Spleen (tissue), 7 donors: ENCODE measurements at regions not wholly inside any gene's neighbourhood (a gene's known extent, or its start where the extent isn't known, plus 50 kb on each side); places are given as distances from the start of the nearest gene placed in this dataset.

Experiments
- POLR2A ChIP-seq, 3 donors: fragments of 450-650 bp; IDR thresholded peaks; one replicate each; pipeline ENCODE4 v1.5.1; 2017; ENCODE audit warnings: antibody characterized with exemption in 3 of 3, mild to moderate bottlenecking in 1 of 3
- POLR2AphosphoS5 ChIP-seq, 3 donors: sonication (generic); formaldehyde crosslinking; IDR thresholded peaks; one replicate each; pipeline ENCODE4 v1.5.1; 2017; ENCODE audit warnings: antibody characterized with exemption in 3 of 3
- TF ChIP-seq, protein P1 (sequence below), 11 experiments: fragments of 200-600 bp in 7 of 11; fragments of 450-650 bp in 4 of 11; sonication (generic) in 4 of 11; IDR thresholded peaks in 8 of 11; conservative IDR thresholded peaks in 3 of 11; 1 replicate in 7 of 11; 2 replicates in 4 of 11; pipeline versions ENCODE4 v1.4.0 to v1.8.0; 2016 to 2021; ENCODE audit warnings: antibody characterized with exemption in 11 of 11, inconsistent platforms in 4 of 11, mild to moderate bottlenecking in 1 of 11
- donor health status: DM: no; HTN: no; CAD: no; lungs with moderate emphysema.
- donor health status: DM: no; HTN: no; CAD: no.
- donor health status: DM: no; HTN: no; CAD: no.

- no peak for TF ChIP-seq POLR2A (IDR thresholded peaks at IDR 0.05)
- TF ChIP-seq, protein P1, sequence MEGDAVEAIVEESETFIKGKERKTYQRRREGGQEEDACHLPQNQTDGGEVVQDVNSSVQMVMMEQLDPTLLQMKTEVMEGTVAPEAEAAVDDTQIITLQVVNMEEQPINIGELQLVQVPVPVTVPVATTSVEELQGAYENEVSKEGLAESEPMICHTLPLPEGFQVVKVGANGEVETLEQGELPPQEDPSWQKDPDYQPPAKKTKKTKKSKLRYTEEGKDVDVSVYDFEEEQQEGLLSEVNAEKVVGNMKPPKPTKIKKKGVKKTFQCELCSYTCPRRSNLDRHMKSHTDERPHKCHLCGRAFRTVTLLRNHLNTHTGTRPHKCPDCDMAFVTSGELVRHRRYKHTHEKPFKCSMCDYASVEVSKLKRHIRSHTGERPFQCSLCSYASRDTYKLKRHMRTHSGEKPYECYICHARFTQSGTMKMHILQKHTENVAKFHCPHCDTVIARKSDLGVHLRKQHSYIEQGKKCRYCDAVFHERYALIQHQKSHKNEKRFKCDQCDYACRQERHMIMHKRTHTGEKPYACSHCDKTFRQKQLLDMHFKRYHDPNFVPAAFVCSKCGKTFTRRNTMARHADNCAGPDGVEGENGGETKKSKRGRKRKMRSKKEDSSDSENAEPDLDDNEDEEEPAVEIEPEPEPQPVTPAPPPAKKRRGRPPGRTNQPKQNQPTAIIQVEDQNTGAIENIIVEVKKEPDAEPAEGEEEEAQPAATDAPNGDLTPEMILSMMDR (IDR thresholded peaks at IDR 0.05 in 8 of 11, conservative IDR thresholded peaks at IDR 0.05 in 3 of 11), result no peak
- no peak for TF ChIP-seq POLR2AphosphoS5 (IDR thresholded peaks at IDR 0.05)
These were observed 79.9 kb upstream of the ACO1 start for GRCh38 chr9:32304495-32304894.
